ENCODE measurements at regions not wholly inside any gene's neighbourhood (a gene's known extent, or its start where the extent isn't known, plus 50 kb on each side); places are given as distances from the start of the nearest gene placed in this dataset.

DNA sequence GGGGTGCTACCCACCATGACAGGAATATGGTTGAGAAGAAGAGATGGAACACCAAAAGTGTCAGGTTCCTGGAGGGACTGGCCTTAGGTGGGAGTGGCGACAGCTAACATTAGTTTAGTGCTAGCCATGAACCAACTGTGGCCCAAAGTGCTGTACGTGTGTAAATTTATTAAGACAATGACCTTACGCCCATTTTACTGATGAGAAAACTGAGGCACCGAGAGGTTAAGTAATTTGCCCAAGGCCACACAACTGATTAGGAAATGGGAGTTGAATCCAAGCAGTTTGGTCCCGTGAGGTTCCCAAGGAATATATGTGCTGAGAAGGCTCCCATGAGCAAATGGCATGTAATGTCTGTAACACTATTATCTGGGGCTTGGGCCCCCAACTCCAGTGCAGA lies 109.5 kb upstream of the SLC1A4 start:
- no peak overlapping the region for H4K5ac ChIP-seq (ENCODE audit: insufficient read length, low read depth, low read length)

More for the DNA sequence above, 109.5 kb upstream of the SLC1A4 start:
- WGBS, 2 experiments (ENCODE audit: extremely low coverage in 1 of 2, insufficient coverage in 1 of 2, insufficient read length in 1 of 2, insufficient replicate concordance in 2 of 2, low coverage in 1 of 2, low lambda C conversion rate in 2 of 2, missing lambda C conversion rate in 1 of 2): 92% methylated on average over 5 of the region's 5 CpGs; no CpG with 5 or more reads in 1 of the 2 experiments
- Histone ChIP-seq H2AK5ac (ENCODE audit: low read depth, low read length) (no peak overlapping the region), H3K27ac (ENCODE audit: low read depth, low read length) (no peak overlapping the region), H3K4me3 (ENCODE audit: extremely low read depth in 1 of 4, insufficient read depth in 2 of 4, low read depth in 3 of 4, low read length in 4 of 4) (no peak overlapping the region), H4K91ac (replicated peaks; ENCODE audit: insufficient read length, low read length) (peak overlapping the region; percentile 72), H3K79me2 (ENCODE audit: control insufficient read depth in 1 of 2, insufficient read depth in 2 of 2, low read length in 2 of 2) (no peaks in the 10 kb centered on the region), H2BK5ac (ENCODE audit: low read depth, low read length) (no peak overlapping the region), H2BK20ac (ENCODE audit: low read length) (0 out of 2 replicates have a peak overlapping the region, but pooled peaks have one; percentile 37), H2AFZ (ENCODE audit: low read length) (no peak overlapping the region), H3K14ac (ENCODE audit: insufficient read length) (no peak overlapping the region), H4K8ac (ENCODE audit: extremely low read depth, insufficient read depth, low read length) (no peak overlapping the region), H3K79me1 (ENCODE audit: low read depth, low read length) (no peaks in the 10 kb centered on the region), H2BK12ac (ENCODE audit: low read depth, low read length) (0 out of 2 replicates have a peak overlapping the region, but pooled peaks have one; percentile 72), H3K23ac (ENCODE audit: insufficient read length) (no peak overlapping the region), H3K23me2 (ENCODE audit: low read depth, low read length) (no peaks in the 10 kb centered on the region), H3K27me3 (replicated peaks in 1 of 4; ENCODE audit: control insufficient read depth in 3 of 4, extremely low read depth in 1 of 4, insufficient read depth in 3 of 4, low read length in 3 of 4) (peaks cover 0 to 1% (median 0%) of the 10 kb centered on the region in 4 experiments; a peak in 1 of 7 replicates), H3K36me3 (ENCODE audit: control insufficient read depth in 2 of 4, insufficient read depth in 4 of 4, low read length in 3 of 4) (no peaks in the 10 kb centered on the region), H2BK15ac (ENCODE audit: low read length) (peak overlapping the region; percentile 89; the same call in 1 of the 2 replicates), H3K4me1 (replicated peaks in 1 of 4; ENCODE audit: control insufficient read depth in 3 of 4, insufficient read depth in 4 of 4, low read length in 3 of 4) (peaks cover 4 to 17% (median 9%) of the 10 kb centered on the region in 4 experiments), H3K9ac (replicated peaks in 1 of 4; ENCODE audit: extremely low read depth in 1 of 4, low read depth in 3 of 4, low read length in 3 of 4) (no peak overlapping the region), H3K4ac (replicated peaks; ENCODE audit: insufficient read length, low read depth, low read length) (peak overlapping the region; percentile 65), H2BK120ac (replicated peaks; ENCODE audit: low read depth, low read length) (peak overlapping the region; percentile 10), H3K4me2 (ENCODE audit: insufficient read depth in 1 of 2, low read depth in 2 of 2, low read length in 2 of 2) (peak overlapping the region in 1 of 2 experiments; percentile 23; a peak in 1 of 4 replicates), H3K56ac (replicated peaks; ENCODE audit: insufficient read length, low read depth, low read length) (no peak overlapping the region), H3K18ac (ENCODE audit: extremely low read depth, low read length) (no peak overlapping the region), H3K9me3 (ENCODE audit: insufficient read depth in 2 of 2, low read depth in 1 of 2, low read length in 1 of 2) (no peaks in the 10 kb centered on the region), H4K20me1 (replicated peaks in 1 of 2; ENCODE audit: control insufficient read depth in 1 of 2, insufficient read depth in 2 of 2, low read length in 2 of 2) (no peaks in the 10 kb centered on the region)
- ChIA-PET POLR2A (ENCODE audit: partially characterized antibody) (no interaction called here), CTCF (ENCODE audit: partially characterized antibody) (interaction anchor here (1.0 to 2.6 kb wide), 3 partner anchors 9 to 26 kb away, joined by 3 to 10 read pairs (median 9); no protein-coding TSS in a partner anchor)
- DNase-seq (ENCODE audit: low read depth in 1 of 2, low spot score in 2 of 2) (no peak), FAIRE-seq (no peak)
- TF ChIP-seq KDM1A (IDR thresholded peaks at IDR 0.05; ENCODE audit: borderline replicate concordance, low read length): peak; percentile 86
- no peak for TF ChIP-seq SIN3A (conservative IDR thresholded peaks at IDR 0.05 in 1 of 2, IDR thresholded peaks at IDR 0.05 in 1 of 2; ENCODE audit: low read depth in 1 of 2, low read length in 2 of 2)
- TF ChIP-seq ZNF274 (IDR thresholded peaks at IDR 0.05; ENCODE audit: borderline replicate concordance, extremely low read depth, low read length): no peak

All from H1 (cell line).